HUDEP-2 (cell line): ENCODE measurements at regions not wholly inside any gene's neighbourhood (a gene's known extent, or its start where the extent isn't known, plus 50 kb on each side); places are given as distances from the start of the nearest gene placed in this dataset.
A peak's percentile ranks its signal among the peaks of the same experiment; 100 is the strongest.

Source experiments
- DNase-seq, 76 experiments: peaks; one replicate each; lab custom pipeline; 2025; ENCODE audit not compliant: unreplicated experiment in 76 of 76; lab: John Stamatoyannopoulos, UW

DNA sequence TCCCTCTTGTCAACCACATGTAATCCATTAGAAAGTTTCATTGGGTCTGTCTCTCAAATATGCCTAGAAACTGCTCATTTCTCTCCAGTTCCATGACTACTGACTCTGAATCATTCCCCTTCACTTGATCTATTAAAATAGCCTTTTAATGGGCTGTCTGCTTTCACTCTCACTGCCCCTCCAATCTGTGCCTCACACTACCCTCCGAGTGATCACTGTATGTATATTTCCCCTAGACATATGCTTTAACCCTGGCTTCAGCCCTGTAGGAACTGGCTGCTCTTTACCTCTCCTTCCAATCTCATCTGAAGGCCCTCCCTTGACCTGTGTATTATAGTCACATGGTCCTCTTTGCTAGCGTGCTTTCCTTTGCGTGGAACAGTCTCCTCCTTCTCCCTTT, 282.8 kb upstream of the ADAMTS9 start:
- no peak for DNase-seq

- no peak for DNase-seq
These were observed 273.5 kb upstream of the ADAMTS9 start for GRCh38 chr3:64961301-64961700.

GRCh38 chr3:64958199-64958843, 270.5 kb upstream of the ADAMTS9 start:
- no peak for DNase-seq

- no peak for DNase-seq
These were observed 269.8 kb upstream of the ADAMTS9 start for GRCh38 chr3:64957408-64958198.

DNA sequence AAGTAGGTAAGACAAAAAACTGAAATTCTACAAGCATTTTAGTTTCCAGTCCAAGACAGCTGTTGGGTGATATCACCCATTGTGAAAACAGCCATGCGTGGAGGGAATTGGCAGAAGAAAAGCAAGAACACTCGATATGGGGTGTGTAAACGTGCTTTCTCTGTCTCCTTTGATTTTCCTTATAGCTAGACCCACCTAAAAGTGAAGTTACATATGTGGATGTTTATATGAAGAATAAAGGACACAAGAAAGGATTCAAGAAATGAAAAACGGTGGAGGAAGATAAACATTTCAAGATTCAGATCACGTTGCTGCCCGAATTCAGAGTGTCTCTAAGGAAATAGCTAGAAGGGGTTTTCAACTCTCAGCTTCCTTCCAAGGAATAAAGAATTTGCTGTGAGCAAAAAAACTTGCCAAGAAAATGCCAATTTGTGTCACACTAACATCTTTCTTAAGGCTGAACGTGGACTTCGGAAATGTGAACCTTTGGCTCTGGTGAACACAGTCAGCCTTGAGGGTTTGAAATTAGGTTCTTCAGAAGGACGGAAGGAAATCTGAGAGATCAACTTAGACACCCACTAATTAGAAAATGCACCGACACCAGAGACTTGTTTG, 269.0 kb upstream of the ADAMTS9 start:
- no peak for DNase-seq

DNA sequence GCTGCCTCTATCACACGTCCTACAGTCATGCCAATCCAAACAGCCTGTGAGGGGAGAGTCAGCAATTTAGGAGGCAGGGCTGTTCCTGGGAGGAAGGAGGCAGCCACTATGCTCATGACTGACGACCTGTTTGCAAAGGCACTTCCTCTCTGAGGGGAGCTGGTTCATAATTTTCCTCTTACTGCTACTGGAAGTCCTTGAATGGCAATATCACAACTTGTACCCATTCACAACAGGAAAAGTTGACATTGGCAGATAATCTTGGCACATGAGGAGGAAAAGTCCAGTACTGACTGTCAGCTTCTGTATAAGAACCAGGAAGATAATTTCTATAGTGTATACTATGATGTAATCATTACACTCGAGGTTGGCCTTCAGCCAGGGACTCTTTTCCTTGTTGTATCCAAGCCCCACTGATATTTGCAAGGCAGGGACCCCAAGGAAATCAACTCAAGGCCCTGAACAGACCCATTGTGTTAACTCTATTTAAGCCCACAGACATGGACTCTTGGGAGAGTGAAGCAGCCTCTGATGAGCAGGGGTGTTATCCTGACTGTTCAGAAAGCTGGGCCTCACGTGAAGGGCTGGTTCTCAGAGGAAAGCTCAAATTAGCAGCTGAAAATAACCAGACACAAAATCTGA, 267.3 kb upstream of the ADAMTS9 start:
- peak in 1 of 76 experiments; percentile 3 for DNase-seq

GRCh38 chr3:64945171-64945729, 257.4 kb upstream of the ADAMTS9 start:
- no peak for DNase-seq

DNA sequence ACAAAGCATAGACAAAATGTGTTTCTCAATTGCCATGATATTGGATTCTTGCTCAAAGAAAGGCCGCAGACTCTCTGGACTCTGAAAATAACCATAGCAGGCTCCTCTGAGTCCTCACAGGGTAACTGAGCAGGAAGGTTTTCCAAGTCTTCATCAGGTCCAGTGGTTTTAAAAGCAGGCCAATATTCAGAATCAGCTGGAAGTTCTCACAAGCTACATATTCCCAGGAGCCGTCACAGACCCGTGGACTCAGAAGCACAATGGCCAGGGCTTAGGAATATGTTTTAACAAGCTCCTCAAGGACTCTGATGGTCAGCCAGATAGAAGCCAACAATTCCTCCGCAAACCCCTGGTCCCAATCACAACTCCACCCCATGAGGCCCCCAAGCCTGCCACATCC, 256.1 kb upstream of the ADAMTS9 start:
- DNase-seq = no peak

- no peak for DNase-seq
These were observed 253.0 kb upstream of the ADAMTS9 start for GRCh38 chr3:64940596-64941348.

DNA sequence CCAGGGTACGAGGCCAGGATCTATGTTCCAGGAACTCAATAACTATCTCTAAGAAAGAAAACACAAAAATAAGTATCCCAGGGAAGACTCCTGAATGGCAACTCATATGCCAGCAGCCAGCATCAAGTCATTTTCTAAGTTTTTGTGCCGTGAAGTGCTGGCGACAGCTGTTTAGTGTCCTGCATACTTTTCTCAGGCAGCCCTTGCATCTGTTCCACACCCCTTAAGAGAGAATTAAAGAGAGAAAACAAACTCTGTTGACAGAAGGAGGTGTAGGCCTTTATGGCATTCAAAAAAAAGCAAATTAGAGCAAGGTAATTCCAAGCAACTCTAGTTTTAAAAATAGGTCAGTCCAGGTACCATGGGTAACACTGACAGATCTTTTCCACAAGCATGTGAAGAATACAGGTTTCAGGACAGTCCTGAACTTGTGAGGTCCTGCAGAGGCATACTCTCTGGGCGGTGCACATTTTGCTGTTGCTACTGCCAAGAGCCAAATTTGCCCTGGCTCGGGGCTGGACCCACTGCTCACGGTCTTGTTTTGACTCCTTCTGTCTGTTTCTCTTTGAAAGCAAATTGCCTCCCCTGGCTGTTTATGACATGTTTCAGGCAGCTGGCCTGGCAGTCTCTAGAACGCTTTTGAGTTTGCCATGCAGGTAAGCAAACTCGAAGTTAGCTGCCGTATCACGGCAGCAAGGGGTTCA, 252.1 kb upstream of the ADAMTS9 start:
- DNase-seq = no peak

GRCh38 chr3:64939309-64939708, 251.5 kb upstream of the ADAMTS9 start:
- no peak for DNase-seq

GRCh38 chr3:64936556-64936955, 248.8 kb upstream of the ADAMTS9 start:
- DNase-seq = no peak

GRCh38 chr3:64935971-64936370, 248.2 kb upstream of the ADAMTS9 start:
- DNase-seq = no peak

DNA sequence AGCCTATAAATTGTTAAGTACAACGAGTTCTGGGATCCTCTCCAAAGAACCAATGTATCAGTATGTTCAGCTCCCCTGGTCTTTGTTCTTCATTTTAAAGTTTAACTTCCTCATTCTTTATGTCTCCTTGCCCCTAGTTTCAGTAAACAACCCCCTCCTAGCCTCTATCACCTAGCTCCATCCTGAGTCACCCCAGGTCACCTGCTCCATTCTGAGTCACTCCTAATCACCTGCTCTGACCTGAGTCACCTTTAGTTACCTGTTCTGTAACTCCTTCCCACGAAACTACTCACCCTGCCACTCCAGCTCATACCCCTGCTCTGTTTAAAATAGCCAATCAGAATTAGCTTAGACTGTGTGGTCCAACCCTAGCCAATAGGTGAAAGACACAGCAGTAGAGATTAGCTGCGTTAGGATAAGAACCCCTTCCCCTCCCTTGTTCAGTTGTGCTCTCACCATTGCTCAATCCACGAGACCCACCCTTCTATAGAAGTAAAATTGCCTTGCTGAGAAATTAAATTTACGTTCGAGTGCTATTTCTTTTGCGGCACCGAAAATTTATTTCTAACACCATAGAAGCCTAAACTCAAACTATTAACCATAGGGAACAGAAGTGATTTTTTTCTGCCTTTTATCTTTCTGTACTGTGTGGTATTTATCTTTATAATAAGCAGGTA, 245.0 kb upstream of the ADAMTS9 start:
- DNase-seq = no peak

GRCh38 chr3:64932016-64932518, 244.3 kb upstream of the ADAMTS9 start:
- DNase-seq = no peak

DNA sequence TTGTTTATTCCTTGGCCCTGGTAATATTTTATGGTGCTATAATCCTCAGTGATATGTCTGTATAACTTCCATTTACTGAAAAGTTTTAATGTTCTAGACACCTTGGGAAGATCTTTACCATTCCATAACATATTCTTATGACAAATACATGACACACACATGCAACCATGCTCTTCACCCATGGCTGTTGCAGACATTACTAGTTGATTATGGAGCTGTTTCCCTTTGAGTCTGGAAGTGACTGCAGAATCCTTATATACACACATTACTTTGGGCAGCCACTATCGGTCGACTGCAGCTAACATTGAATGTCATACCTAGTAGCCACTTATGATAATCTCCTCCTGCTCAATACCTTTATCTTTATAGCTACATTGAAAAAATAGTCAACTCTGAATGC, 243.1 kb upstream of the ADAMTS9 start:
- DNase-seq = no peak

DNA sequence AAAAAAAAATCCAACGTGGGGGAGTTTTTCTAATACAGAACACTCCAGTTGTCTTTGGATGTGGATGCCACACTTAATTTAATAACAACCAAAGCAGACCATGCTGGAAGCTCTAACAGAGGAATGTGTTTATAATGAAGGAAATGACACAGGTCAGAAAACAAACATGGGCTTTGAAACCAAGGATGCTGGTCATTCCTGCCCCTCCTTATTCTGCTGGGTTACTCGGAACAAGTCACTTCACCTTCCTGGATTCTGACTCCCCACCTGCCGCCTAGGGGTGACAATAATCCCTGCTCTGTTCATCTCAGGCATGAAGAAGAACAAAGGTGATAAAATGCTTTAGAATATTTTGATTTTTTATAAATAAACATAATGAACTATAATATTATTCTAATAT, 240.9 kb upstream of the ADAMTS9 start:
- DNase-seq = no peak

DNA sequence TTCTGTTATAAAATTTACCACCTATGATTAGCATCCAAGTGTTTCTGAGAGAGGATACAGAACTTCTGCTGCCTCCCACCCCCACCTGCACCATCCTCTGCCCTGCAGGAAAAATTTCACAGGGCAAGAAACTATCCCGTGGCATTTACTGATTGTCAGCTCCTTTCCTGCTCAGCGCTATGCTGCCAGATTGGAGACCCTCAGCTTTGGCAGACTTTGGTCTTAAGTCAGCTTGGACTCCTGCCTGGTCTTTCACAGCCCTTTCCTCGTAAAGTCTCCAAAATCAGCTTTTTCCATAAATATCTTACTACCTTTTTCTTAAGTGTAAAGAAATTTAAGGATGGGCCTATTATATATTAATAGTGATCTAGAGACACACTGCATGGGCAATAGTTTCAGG, 239.9 kb upstream of the ADAMTS9 start:
- no peak for DNase-seq

- no peak for DNase-seq
These were observed 237.8 kb upstream of the ADAMTS9 start for GRCh38 chr3:64925575-64925974.
